HG02938 (cell line): ENCODE measurements at regions not wholly inside any gene's neighbourhood (a gene's known extent, or its start where the extent isn't known, plus 50 kb on each side); places are given as distances from the start of the nearest gene placed in this dataset.
"Not testable (repeated sequence)": the region's sequence is repeated elsewhere in the genome, so short reads cannot be mapped to it uniquely, and the experiment has no call there.

ENCODE experiments used
- ATAC-seq: cut with Tn5 transposase; IDR thresholded peaks from one replicate; pipeline ENCODE4 v1.9.1; 2021; ENCODE audit warnings: mild to moderate bottlenecking, moderate library complexity; ENCODE audit not compliant: unreplicated experiment

DNA sequence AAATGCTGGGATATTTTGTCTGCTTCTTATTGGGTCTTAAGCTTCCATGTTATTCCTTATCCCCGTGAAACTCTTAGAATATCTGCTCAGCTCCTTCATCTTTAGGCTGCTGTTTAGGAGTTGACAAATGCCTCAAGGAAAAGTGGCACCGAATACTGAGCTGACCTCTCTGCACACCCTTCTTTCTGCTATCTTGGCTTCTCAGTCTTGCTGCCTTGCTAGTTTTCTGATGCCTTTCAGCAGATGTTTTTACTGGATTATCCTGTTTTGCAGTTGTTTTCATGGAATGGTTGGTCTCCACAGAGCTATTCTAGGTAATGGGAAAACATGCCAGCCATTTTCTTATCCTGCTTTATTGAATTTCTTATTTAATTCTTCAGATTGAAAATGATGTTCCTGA, 86.3 kb downstream of the GYPE start:
- no peak for ATAC-seq

DNA sequence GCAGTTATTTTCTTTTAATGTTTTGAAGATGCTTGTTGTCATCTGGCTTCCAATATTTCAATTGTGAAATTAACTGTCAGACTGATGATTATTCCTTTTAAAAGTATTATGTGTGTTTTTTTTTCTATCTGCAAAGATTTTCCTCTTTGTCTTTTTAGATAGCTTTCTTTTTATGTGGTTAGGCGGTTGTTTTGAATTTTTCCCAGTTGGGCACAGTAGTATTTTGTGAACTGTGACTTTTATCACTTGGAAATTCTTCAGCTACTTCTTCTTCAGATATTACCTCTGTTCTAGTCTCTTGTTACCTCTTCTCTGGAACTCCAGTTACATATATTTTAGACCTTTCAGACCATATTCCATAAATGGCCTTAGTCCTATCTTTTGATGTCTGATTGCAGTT, 87.5 kb downstream of the GYPE start:
- ATAC-seq: not testable (repeated sequence)

DNA sequence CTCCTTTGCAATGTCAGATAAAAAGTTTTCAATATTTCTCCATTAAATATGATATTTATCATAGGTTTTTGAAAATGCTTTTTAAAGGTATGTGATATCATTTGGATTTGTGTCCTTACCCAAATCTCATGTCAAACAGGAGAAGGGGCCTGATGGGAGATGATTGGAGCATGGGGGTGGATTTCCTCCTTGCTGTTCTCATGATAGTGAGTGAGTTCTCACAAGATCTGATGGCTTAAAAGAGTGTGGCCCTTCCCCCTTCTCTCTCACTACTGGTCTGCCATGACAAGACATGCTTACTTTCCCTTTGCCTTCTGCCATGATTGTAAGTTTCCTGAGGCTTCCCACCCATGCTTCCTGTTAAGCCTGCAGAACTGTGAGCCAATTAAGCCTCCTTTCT, 90.0 kb downstream of the GYPE start:
- not testable (repeated sequence) for ATAC-seq

- ATAC-seq: not testable (repeated sequence)
Measured at GRCh38 chr4:143813431-143814154, 91.8 kb downstream of the GYPE start.

GRCh38 chr4:143791693-143792092, 91.2 kb upstream of the FREM3 start:
- not testable (repeated sequence) for ATAC-seq

GRCh38 chr4:143790425-143790824, 90.0 kb upstream of the FREM3 start:
- not testable (repeated sequence) for ATAC-seq

DNA sequence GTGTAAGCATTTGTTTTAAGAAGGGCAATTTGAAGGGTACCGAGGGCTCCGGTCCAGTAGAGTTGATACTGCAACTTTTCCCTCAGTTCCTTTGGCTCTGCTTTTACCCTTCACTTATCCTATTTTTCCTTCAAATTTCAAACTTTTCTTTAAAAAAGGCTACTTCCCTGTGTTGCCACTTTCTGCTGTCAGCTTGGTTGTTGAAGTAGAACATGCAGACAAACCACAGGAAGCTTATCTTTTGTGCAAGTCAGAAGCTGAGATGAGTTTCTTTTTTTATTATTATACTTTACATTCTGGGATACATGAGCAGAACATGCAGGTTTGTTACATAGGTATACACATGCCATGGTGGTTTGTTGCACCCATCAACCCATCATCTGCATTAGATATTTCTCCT, 89.1 kb upstream of the FREM3 start:
- not testable (repeated sequence) for ATAC-seq

- no peak for ATAC-seq
Measured at GRCh38 chr4:143784567-143784966, 84.1 kb upstream of the FREM3 start.

DNA sequence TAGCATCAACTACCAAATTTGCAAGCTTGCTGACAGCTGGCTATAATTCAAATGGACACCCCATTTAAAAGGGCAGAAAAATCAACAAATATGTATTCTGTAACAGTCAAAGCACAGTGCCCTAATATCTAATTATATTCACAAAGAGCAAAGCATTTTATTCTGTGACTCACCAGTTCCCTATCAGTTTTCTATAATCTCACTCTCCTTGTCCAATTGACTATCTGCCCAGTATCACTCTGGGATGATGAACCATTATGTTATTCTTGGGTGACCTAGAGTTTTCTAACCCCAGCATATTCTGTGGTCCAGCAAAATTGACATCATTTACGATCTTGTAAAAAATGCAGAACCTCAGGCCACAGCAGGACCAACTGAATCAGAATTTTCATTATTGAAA, 82.0 kb upstream of the FREM3 start:
- ATAC-seq: no peak

DNA sequence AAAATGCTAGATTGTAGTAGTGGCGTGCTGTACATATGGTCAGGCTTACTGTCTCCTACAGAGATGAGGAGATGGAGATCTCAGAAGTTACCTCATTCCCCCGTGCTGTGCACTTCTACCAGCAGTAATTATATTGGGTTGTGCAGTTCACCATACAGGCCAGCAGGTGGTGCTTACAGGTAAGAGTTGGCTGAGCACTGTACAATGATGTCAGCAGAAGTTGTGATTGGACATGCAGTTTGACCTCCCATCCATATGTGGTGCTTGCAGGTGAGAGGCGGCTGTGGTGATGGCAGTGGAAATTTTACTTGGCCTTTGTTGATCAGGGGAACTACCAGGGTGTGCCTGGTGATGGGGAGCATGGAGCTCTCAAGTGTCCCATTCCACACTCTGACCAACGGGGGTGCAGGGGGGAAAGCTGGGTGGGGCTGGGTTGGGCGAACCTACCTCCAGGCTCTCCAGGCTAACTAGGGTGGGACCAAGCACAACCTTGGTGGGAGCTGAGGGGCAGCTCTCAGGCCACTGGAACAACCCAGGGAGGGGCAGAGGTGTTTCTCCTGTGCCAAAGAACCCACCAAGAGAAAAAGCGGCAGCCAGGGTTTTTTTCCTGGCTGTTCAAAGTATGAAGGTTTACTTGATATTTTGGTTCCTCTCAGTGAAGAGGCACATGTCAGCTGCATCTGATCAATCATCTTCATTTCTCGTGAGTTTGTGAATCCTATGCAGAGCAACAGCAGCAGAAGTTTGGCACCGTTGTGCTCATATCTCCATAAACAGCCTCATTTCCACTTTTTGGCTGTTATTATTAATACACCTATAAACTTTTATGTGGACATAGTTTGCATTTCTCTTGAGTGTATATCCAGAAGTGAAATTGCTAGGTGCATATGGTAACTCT, 73.8 kb upstream of the FREM3 start:
- ATAC-seq: peak; percentile 100

DNA sequence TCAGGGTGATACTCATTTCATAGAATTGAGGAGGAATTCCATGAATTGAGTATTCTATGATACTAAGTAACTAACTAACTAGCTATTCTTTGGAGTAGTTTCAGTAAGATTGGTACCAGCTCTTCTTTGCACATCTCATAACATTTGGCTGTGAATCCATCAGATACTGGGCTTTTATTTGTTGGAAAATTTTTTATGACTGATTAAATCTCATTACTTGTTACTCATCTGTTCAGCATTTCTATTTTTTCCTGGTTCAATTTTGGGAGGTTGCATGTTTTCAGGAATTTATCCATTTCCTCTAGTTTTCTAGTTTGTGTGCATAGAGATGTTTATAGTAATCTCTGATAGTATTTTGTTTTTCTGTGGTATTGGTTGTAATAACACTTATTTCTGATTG, 70.8 kb upstream of the FREM3 start:
- no peak for ATAC-seq

- ATAC-seq: no peak
Measured at GRCh38 chr4:143768007-143768591, 67.6 kb upstream of the FREM3 start.

GRCh38 chr4:143763587-143763986, 63.1 kb upstream of the FREM3 start:
- ATAC-seq: no peak

- no peak for ATAC-seq
Measured at GRCh38 chr4:143762511-143762910, 62.0 kb upstream of the FREM3 start.
